IPS-20b (cell line): ENCODE measurements at regions not wholly inside any gene's neighbourhood (a gene's known extent, or its start where the extent isn't known, plus 50 kb on each side); places are given as distances from the start of the nearest gene placed in this dataset.

Source experiments
- H3K27ac ChIP-seq: one replicate; pipeline ENCODE4 v1.5.1; 2013; ENCODE audit warnings: low read length
- H3K27me3 ChIP-seq: 2 replicates; pipeline ENCODE4 v1.6.1; 2013; ENCODE audit warnings: mild to moderate bottlenecking, low read length, inconsistent platforms; ENCODE audit not compliant: insufficient read depth
- H3K36me3 ChIP-seq: 2 replicates; pipeline ENCODE4 v1.6.1; 2013; ENCODE audit warnings: low read depth, mild to moderate bottlenecking, inconsistent platforms, low read length, moderate library complexity; ENCODE audit not compliant: insufficient read depth
- H3K4me1 ChIP-seq: 2 replicates; pipeline ENCODE4 v1.6.1; 2013; ENCODE audit warnings: mild to moderate bottlenecking, control low read depth, inconsistent platforms, low read length, moderate library complexity; ENCODE audit not compliant: insufficient read depth
- H3K4me3 ChIP-seq: 2 replicates; pipeline ENCODE4 v1.5.1; 2013; ENCODE audit warnings: mild to moderate bottlenecking, low read length, inconsistent platforms
- H3K9ac ChIP-seq: 2 replicates; pipeline ENCODE4 v1.6.1; 2013; ENCODE audit warnings: low read depth, mild to moderate bottlenecking, inconsistent platforms, low read length, moderate library complexity
- H3K9me3 ChIP-seq: 2 replicates; pipeline ENCODE4 v1.6.1; 2013; ENCODE audit warnings: mild to moderate bottlenecking, low read depth, low read length, inconsistent platforms; ENCODE audit not compliant: insufficient read depth

GRCh38 chr14:83096092-83096491 lies 1562.4 kb upstream of the SEL1L start:
- H3K9me3 ChIP-seq, result no peaks in the 10 kb centered on the region
- H3K4me1 ChIP-seq, result no peaks in the 10 kb centered on the region
- no peaks in the 10 kb centered on the region for H3K27me3 ChIP-seq
- H3K9ac ChIP-seq, result no peak overlapping the region
- no peaks in the 10 kb centered on the region for H3K36me3 ChIP-seq
- no peak overlapping the region for H3K27ac ChIP-seq
- no peak overlapping the region for H3K4me3 ChIP-seq

- Histone ChIP-seq H3K9me3 (no peaks in the 10 kb centered on the region), H3K27me3 (no peaks in the 10 kb centered on the region), H3K4me1 (no peaks in the 10 kb centered on the region)
Observed at GRCh38 chr14:83101846-83102245, 1568.2 kb upstream of the SEL1L start.

DNA sequence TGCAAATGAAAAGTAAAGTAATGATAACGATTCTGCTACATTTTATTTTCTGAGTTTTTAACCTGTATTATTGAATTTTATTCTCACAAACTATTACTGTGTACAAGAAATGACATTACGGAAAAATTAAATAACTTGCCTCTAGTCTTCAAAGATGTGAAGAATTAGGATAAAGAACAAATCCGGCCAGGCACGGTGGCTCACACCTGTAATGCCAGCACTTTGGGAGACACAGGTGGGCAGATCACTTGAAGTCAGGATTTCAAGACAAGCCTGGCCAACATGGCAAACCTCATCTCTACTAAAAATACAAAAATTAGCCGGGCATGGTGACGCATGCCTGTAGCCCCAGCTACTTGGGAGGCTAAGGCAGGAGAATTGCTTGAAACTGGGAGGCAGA lies 1584.4 kb upstream of the SEL1L start:
- Histone ChIP-seq H3K4me1 (no peaks in the 10 kb centered on the region), H3K9me3 (no peaks in the 10 kb centered on the region), H3K4me3 (no peak overlapping the region), H3K27ac (no peak overlapping the region), H3K27me3 (no peaks in the 10 kb centered on the region), H3K36me3 (no peaks in the 10 kb centered on the region), H3K9ac (no peak overlapping the region)

More at GRCh38 chr14:83101846-83102245, 1568.2 kb upstream of the SEL1L start:
- Histone ChIP-seq H3K27ac (no peak overlapping the region), H3K4me3 (no peak overlapping the region), H3K9ac (no peak overlapping the region), H3K36me3 (no peaks in the 10 kb centered on the region)

DNA sequence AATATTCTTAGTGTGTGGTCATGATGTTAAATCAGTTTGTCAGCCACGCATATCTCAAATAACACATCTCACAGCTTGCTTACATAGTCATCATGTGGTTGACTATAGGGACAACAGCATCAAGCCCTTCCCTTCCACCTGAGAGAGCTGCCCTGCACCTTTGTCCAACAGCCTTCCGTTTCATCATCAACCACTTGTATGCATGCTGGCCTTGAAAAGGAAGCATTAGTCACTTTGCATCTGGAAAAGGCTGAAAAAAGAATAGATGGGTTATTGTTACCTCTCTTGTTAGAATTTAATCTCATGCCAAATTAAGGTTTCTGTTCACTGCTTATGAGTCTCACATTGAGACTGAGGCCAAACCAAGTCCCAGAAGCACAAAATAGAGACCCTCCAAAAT lies 1586.5 kb upstream of the SEL1L start:
- Histone ChIP-seq H3K36me3 (no peaks in the 10 kb centered on the region), H3K27me3 (no peaks in the 10 kb centered on the region), H3K27ac (no peak overlapping the region), H3K4me1 (no peaks in the 10 kb centered on the region; the same call in 1 of the 2 replicates), H3K9ac (no peak overlapping the region), H3K9me3 (no peaks in the 10 kb centered on the region), H3K4me3 (no peak overlapping the region)

GRCh38 chr14:83126076-83126475 lies 1592.4 kb upstream of the SEL1L start:
- Histone ChIP-seq H3K36me3 (no peaks in the 10 kb centered on the region), H3K4me1 (no peaks in the 10 kb centered on the region; the same call in 1 of the 2 replicates), H3K9ac (no peak overlapping the region), H3K4me3 (no peak overlapping the region), H3K27me3 (no peaks in the 10 kb centered on the region), H3K27ac (no peak overlapping the region), H3K9me3 (no peaks in the 10 kb centered on the region)

GRCh38 chr14:83128783-83129182 lies 1595.1 kb upstream of the SEL1L start:
- no peak overlapping the region for H3K4me3 ChIP-seq
- no peak overlapping the region for H3K27ac ChIP-seq
- H3K9me3 ChIP-seq, result no peaks in the 10 kb centered on the region
- no peaks in the 10 kb centered on the region for H3K36me3 ChIP-seq
- H3K9ac ChIP-seq, result no peak overlapping the region
- H3K27me3 ChIP-seq, result no peaks in the 10 kb centered on the region
- H3K4me1 ChIP-seq, result peaks cover 1% of the 10 kb centered on the region; the same call in 1 of the 2 replicates

DNA sequence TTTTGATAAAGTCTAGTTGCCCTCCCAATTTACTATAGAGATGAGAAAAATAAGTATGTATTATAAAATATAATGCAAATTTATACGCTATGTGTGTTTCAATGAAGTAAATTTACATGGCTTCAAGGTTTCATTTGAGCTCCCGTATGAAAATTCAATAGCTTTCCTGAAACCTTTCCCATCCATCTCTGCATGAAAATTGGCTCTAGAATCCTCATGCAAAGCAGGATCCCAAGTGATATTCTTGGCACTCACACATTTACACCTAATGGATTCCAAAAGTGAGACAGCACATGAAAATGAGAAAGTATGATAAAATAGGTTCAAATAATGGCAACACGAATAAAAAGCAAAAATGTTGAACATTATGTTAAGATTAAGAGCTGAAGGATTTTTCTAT lies 1595.8 kb upstream of the SEL1L start:
- Histone ChIP-seq H3K27ac (no peak overlapping the region), H3K27me3 (no peaks in the 10 kb centered on the region), H3K9me3 (no peaks in the 10 kb centered on the region), H3K36me3 (no peaks in the 10 kb centered on the region), H3K4me1 (peaks cover 9% of the 10 kb centered on the region; the same call in 1 of the 2 replicates), H3K4me3 (no peak overlapping the region), H3K9ac (no peak overlapping the region)

- Histone ChIP-seq H3K36me3 (no peaks in the 10 kb centered on the region), H3K4me3 (no peak overlapping the region), H3K4me1 (peaks cover 14% of the 10 kb centered on the region; the same call in 1 of the 2 replicates), H3K27me3 (no peaks in the 10 kb centered on the region), H3K9me3 (no peaks in the 10 kb centered on the region), H3K27ac (no peak overlapping the region), H3K9ac (no peak overlapping the region)
Observed at GRCh38 chr14:83133981-83134645, 1600.5 kb upstream of the SEL1L start.

- H3K9me3 ChIP-seq, result no peaks in the 10 kb centered on the region
- no peak overlapping the region for H3K9ac ChIP-seq
- no peaks in the 10 kb centered on the region for H3K4me1 ChIP-seq
- H3K27ac ChIP-seq, result no peak overlapping the region
- no peaks in the 10 kb centered on the region for H3K27me3 ChIP-seq
- H3K36me3 ChIP-seq, result no peaks in the 10 kb centered on the region
- H3K4me3 ChIP-seq, result no peak overlapping the region
Observed at GRCh38 chr14:83140756-83141155, 1607.1 kb upstream of the SEL1L start.

DNA sequence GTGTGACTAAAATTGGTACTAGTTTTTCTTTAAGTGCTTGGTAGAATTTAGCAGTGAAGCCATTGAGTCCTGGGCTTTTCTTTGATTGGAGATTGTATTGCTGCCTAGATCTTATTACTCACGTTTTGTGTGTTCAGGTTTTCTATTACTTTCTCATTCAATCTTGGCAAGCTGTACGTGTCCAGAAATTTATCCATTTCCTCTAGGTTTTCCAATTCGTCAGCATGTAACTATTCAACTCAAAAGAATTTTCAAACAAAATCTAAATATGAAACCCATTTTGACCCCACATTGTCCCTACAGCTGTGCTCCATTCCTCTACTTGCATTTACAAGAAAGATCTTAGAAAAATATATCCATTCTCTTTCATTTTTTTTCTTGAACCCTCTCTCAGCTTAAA lies 1613.4 kb upstream of the SEL1L start:
- Histone ChIP-seq H3K9ac (no peak overlapping the region), H3K4me3 (no peak overlapping the region), H3K4me1 (no peaks in the 10 kb centered on the region), H3K36me3 (no peaks in the 10 kb centered on the region), H3K27ac (no peak overlapping the region), H3K27me3 (no peaks in the 10 kb centered on the region), H3K9me3 (no peaks in the 10 kb centered on the region)

- Histone ChIP-seq H3K36me3 (no peaks in the 10 kb centered on the region), H3K27me3 (no peaks in the 10 kb centered on the region), H3K9ac (no peak overlapping the region), H3K4me3 (no peak overlapping the region), H3K9me3 (no peaks in the 10 kb centered on the region), H3K4me1 (no peaks in the 10 kb centered on the region), H3K27ac (no peak overlapping the region)
Observed at GRCh38 chr14:83151571-83151970, 1617.9 kb upstream of the SEL1L start.

DNA sequence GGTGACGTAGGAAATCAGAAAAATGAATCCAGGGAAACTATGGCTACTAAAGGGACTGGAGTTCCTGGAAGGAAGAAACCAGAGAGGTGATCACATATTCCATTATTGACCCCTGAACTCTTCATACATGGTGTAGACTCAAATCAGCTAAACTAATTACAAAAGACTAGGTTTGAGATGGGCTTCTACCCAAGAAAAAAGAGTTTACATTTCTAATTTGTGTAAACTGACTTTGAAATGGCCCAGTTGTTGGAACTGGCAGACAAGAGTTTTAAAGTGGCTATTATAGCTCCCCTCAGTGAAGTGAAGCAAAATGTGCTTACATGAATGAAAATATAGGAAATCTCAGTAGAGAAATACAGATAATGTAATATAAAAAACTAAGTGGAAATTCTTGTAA lies 1619.4 kb upstream of the SEL1L start:
- Histone ChIP-seq H3K36me3 (no peaks in the 10 kb centered on the region), H3K9me3 (no peaks in the 10 kb centered on the region), H3K27ac (no peak overlapping the region), H3K9ac (no peak overlapping the region), H3K4me3 (no peak overlapping the region), H3K4me1 (no peaks in the 10 kb centered on the region), H3K27me3 (no peaks in the 10 kb centered on the region)
